ENCODE measurements at regions not wholly inside any gene's neighbourhood (a gene's known extent, or its start where the extent isn't known, plus 50 kb on each side); places are given as distances from the start of the nearest gene placed in this dataset.

DNA sequence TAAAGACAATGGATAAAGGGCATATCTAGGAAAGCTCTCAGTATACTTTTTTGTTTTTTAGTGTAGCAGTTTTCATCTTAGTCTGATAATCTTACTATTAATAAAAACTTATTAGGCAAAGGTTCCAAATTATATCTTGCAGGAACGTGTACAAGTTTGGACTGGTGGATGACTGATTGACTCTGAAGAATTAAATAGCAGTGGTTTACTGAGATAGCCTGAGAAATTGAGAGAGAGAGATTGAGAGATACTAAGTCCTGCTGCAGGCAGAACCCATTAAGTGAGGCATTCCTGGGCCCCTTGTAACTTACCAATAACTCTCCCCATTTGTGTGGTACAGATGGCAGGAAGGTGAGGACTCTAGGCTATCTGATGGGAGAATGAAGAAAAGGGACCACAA lies 80.2 kb upstream of the SLC38A2 start:
- no peak for DNase-seq (ENCODE audit: low spot score)
- Histone ChIP-seq H3K9me3 (no peaks in the 10 kb centered on the region), H3K4me1 (replicated peaks) (no peaks in the 10 kb centered on the region), H3K27ac (no peak overlapping the region), H3K4me3 (no peak overlapping the region), H3K27me3 (replicated peaks; ENCODE audit: insufficient read depth) (no peaks in the 10 kb centered on the region), H3K36me3 (no peaks in the 10 kb centered on the region)
- intact Hi-C loops (cut with DNase I), result no loop called here
- WGBS, result 38% methylated on average over 1 of the region's 1 CpG
- no peak for TF ChIP-seq POLR2AphosphoS5 (IDR thresholded peaks at IDR 0.05)
- TF ChIP-seq POLR2A (IDR thresholded peaks at IDR 0.05), result no peak
- TF ChIP-seq, protein P1, sequence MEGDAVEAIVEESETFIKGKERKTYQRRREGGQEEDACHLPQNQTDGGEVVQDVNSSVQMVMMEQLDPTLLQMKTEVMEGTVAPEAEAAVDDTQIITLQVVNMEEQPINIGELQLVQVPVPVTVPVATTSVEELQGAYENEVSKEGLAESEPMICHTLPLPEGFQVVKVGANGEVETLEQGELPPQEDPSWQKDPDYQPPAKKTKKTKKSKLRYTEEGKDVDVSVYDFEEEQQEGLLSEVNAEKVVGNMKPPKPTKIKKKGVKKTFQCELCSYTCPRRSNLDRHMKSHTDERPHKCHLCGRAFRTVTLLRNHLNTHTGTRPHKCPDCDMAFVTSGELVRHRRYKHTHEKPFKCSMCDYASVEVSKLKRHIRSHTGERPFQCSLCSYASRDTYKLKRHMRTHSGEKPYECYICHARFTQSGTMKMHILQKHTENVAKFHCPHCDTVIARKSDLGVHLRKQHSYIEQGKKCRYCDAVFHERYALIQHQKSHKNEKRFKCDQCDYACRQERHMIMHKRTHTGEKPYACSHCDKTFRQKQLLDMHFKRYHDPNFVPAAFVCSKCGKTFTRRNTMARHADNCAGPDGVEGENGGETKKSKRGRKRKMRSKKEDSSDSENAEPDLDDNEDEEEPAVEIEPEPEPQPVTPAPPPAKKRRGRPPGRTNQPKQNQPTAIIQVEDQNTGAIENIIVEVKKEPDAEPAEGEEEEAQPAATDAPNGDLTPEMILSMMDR (IDR thresholded peaks at IDR 0.05), result no peak

DNA sequence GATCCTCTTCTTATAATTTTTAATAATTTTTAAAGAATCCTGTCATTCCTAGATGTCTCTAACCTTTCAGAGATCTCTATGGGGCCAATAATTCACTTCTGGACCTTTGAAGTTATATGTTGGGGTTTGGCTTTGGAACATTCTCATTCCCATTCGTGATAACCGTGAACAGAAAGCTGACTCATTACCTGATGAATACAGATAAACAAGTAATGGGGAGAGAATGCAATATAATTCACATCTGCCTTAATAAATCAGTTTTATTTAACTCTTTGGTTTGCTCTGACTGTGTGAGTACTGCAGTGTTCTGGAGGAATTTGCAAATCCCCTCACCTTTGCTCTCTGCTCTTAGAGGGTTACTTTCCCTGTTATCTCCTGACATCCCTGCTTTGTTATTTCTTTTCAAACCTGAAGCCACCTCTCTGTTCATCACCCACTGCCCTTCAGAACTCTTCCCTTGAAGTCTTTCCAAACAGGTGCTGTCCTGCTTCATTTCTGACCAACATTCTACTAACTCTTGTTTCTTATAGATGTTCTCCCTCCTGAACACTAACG lies 79.6 kb upstream of the SLC38A2 start:
- intact Hi-C loops (cut with DNase I), result no loop called here
- DNase-seq (ENCODE audit: low spot score), result no peak
- Histone ChIP-seq H3K4me3 (no peak overlapping the region), H3K27me3 (replicated peaks; ENCODE audit: insufficient read depth) (no peaks in the 10 kb centered on the region), H3K27ac (no peak overlapping the region), H3K36me3 (no peaks in the 10 kb centered on the region), H3K9me3 (no peaks in the 10 kb centered on the region), H3K4me1 (replicated peaks) (no peaks in the 10 kb centered on the region)
- TF ChIP-seq, protein P1 (IDR thresholded peaks at IDR 0.05), result no peak
- TF ChIP-seq POLR2AphosphoS5 (IDR thresholded peaks at IDR 0.05), result no peak
- no peak for TF ChIP-seq POLR2A (IDR thresholded peaks at IDR 0.05)
- WGBS, result 23% methylated on average over 3 of the region's 3 CpGs

GRCh38 chr12:46451276-46452021 lies 78.9 kb upstream of the SLC38A2 start:
- no peaks in the 10 kb centered on the region for H3K27me3 ChIP-seq (replicated peaks; ENCODE audit: insufficient read depth)
- no peaks in the 10 kb centered on the region for H3K36me3 ChIP-seq
- no peak for DNase-seq (ENCODE audit: low spot score)
- H3K27ac ChIP-seq, result no peak overlapping the region
- H3K4me3 ChIP-seq, result no peak overlapping the region
- TF ChIP-seq, protein P1 (IDR thresholded peaks at IDR 0.05), result no peak
- no peak for TF ChIP-seq POLR2A (IDR thresholded peaks at IDR 0.05)
- TF ChIP-seq POLR2AphosphoS5 (IDR thresholded peaks at IDR 0.05), result no peak
- WGBS, result 70% methylated on average over 5 of the region's 5 CpGs
- H3K9me3 ChIP-seq, result no peaks in the 10 kb centered on the region
- no peaks in the 10 kb centered on the region for H3K4me1 ChIP-seq (replicated peaks)
- intact Hi-C loops (cut with DNase I), result no loop called here

- no peak overlapping the region for H3K27ac ChIP-seq
- no peaks in the 10 kb centered on the region for H3K9me3 ChIP-seq
- DNase-seq (ENCODE audit: low spot score), result no peak
- H3K4me1 ChIP-seq (replicated peaks), result no peaks in the 10 kb centered on the region
- H3K27me3 ChIP-seq (replicated peaks; ENCODE audit: insufficient read depth), result no peaks in the 10 kb centered on the region
- H3K36me3 ChIP-seq, result no peaks in the 10 kb centered on the region
- no peak overlapping the region for H3K4me3 ChIP-seq
- intact Hi-C loops (cut with DNase I), result no loop called here
- TF ChIP-seq POLR2AphosphoS5 (IDR thresholded peaks at IDR 0.05) (no peak), POLR2A (IDR thresholded peaks at IDR 0.05) (no peak)
- TF ChIP-seq, protein P1 (IDR thresholded peaks at IDR 0.05), result no peak
- WGBS, result 21% methylated on average over 1 of the region's 1 CpG
Observed at GRCh38 chr12:46450279-46450748, 77.7 kb upstream of the SLC38A2 start.

DNA sequence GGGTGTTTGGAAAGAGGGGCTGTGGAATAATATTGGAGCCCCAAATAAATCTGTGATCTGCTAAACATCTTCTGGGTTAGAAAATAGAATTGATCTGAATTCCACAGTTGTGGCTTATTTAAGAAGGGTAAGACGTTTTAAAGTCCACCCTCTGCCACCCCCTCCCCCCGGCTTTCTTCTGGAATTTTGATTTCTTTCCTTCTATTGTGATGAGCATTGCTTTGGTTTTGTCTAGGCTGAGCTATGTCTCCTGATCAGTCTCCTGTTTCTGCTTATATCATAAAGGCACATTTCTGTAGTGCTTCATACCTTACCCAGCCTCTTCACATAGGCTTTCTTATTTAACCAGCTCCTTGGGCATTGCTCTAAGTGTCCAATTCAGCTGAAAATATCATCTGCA lies 77.3 kb upstream of the SLC38A2 start:
- H3K9me3 ChIP-seq, result no peaks in the 10 kb centered on the region
- H3K4me1 ChIP-seq (replicated peaks), result peaks cover 2% of the 10 kb centered on the region
- WGBS, result 90% methylated on average over 2 of the region's 2 CpGs
- intact Hi-C loops (cut with DNase I), result no loop called here
- TF ChIP-seq, protein P1 (IDR thresholded peaks at IDR 0.05), result no peak
- DNase-seq (ENCODE audit: low spot score), result no peak
- no peak overlapping the region for H3K27ac ChIP-seq
- H3K4me3 ChIP-seq, result no peak overlapping the region
- H3K36me3 ChIP-seq, result no peaks in the 10 kb centered on the region
- no peaks in the 10 kb centered on the region for H3K27me3 ChIP-seq (replicated peaks; ENCODE audit: insufficient read depth)
